NT2/D1 (cell line): ENCODE measurements at regions not wholly inside any gene's neighbourhood (a gene's known extent, or its start where the extent isn't known, plus 50 kb on each side); places are given as distances from the start of the nearest gene placed in this dataset.

Experiments used
- SUZ12 ChIP-seq: IDR thresholded peaks from 2 replicates; pipeline ENCODE4 v1.6.1; 2011; ENCODE audit not compliant: insufficient read length, insufficient read depth; ENCODE audit errors: extremely low read depth
- YY1 ChIP-seq: IDR thresholded peaks from 2 replicates; pipeline ENCODE4 v1.6.1; 2011; ENCODE audit not compliant: insufficient read length, insufficient read depth
- ZNF274 ChIP-seq: IDR thresholded peaks from 2 replicates; pipeline ENCODE4 v1.6.1; 2011; ENCODE audit warnings: mild to moderate bottlenecking, low read depth, low read length

DNA sequence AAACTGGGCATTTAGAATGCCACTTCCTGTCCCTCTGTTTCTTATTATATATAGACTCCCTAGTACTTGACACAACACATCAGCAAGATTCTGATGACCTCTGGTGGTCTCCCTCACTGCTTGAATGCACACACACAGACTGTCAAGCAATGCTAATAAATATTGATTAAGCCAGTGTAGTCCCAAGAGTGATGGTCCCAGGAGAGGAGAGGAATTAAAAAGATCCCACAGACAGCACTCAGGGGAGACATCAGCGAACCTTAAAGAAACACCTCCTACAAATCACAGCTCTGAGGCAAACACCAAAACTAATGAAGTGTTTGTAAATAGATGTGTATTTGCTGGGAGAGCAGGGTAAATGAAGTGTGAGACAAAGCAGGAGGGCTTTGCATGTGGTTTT is 1291.2 kb downstream of the XPNPEP1 start:
- TF ChIP-seq SUZ12 (no peak), YY1 (no peak), ZNF274 (no peak)
